ENCODE measurements at regions not wholly inside any gene's neighbourhood (a gene's known extent, or its start where the extent isn't known, plus 50 kb on each side); places are given as distances from the start of the nearest gene placed in this dataset.

DNA sequence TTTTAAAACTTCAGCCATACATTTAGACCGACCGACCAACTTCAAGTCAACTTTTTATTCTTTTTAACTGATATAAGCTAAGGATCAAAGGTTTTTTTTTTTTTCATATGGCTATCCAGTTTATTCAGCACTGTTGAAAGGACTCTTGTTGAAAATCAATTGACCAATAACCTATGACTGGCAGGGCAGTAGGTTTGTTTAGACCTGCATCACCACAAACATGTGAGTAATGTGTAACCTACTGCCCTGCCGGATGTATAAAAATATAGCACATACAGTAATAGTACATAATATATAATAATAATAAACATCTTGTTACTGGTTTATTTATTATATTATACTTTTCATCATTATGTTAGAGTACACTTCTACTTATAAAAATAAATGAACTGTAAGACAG lies 434.6 kb upstream of the SEMA3A start:
- Mint-ChIP-seq H3K9me3 (no peaks in the 10 kb centered on the region), H3K36me3 (no peaks in the 10 kb centered on the region), H3K27ac (no peak overlapping the region), H3K4me1 (no peaks in the 10 kb centered on the region), H3K4me3 (no peak overlapping the region)
- ATAC-seq (no peak), DNase-seq (ENCODE audit: low spot score in 2 of 2) (no peak)

DNA sequence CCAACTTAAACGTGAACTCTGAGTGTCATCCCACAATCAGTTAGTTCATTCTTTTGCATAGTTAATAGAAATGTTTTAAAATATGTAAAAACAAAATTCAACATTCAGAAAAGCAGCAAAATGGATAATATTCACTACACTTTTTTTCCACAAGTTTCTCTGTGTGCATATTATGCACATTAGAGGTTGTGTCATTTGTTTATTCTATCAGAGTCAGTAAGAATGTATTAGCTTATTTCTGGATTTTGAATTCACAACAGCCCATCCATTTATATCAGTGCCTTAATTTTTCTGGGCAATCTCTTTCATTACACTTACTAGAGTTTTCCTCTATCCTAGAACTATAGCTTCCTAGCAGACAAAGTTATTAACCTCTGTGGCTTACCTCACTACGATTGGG lies 432.7 kb upstream of the SEMA3A start:
- no peak overlapping the region for H3K27ac Mint-ChIP-seq
- DNase-seq (ENCODE audit: low spot score in 2 of 2) = no peak
- H3K36me3 Mint-ChIP-seq = no peaks in the 10 kb centered on the region
- no peaks in the 10 kb centered on the region for H3K4me1 Mint-ChIP-seq
- H3K9me3 Mint-ChIP-seq = no peaks in the 10 kb centered on the region
- ATAC-seq = no peak
- no peak overlapping the region for H3K4me3 Mint-ChIP-seq

DNA sequence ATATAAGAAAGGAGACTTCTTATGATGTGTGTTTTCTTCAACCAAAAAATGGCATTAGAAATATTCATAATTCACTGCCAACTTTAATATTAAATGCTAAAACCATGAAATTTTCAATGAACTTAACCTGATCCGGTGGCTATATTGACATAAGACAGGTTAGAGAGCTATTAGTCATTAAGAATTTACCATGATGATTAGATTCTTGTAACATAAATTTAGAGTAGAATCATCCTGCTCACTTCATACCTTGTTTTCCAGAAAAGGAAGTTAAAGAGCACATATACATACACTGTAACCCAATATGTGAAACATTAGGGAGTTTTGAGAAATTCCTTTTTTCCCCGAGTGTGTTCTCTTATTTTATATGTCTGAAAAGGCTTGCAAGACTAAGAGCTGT lies 430.3 kb upstream of the SEMA3A start:
- Mint-ChIP-seq H3K4me3 (no peak overlapping the region), H3K27ac (no peak overlapping the region), H3K9me3 (no peaks in the 10 kb centered on the region), H3K4me1 (no peaks in the 10 kb centered on the region), H3K36me3 (no peaks in the 10 kb centered on the region)
- DNase-seq (ENCODE audit: low spot score in 2 of 2) (no peak), ATAC-seq (no peak)

- H3K27ac Mint-ChIP-seq = no peak overlapping the region
- H3K4me1 Mint-ChIP-seq = no peaks in the 10 kb centered on the region
- no peaks in the 10 kb centered on the region for H3K9me3 Mint-ChIP-seq
- no peaks in the 10 kb centered on the region for H3K36me3 Mint-ChIP-seq
- DNase-seq (ENCODE audit: low spot score in 2 of 2) = no peak
- H3K4me3 Mint-ChIP-seq = no peak overlapping the region
- no peak for ATAC-seq
These were observed 429.9 kb upstream of the SEMA3A start for GRCh38 chr7:84624527-84624926.

DNA sequence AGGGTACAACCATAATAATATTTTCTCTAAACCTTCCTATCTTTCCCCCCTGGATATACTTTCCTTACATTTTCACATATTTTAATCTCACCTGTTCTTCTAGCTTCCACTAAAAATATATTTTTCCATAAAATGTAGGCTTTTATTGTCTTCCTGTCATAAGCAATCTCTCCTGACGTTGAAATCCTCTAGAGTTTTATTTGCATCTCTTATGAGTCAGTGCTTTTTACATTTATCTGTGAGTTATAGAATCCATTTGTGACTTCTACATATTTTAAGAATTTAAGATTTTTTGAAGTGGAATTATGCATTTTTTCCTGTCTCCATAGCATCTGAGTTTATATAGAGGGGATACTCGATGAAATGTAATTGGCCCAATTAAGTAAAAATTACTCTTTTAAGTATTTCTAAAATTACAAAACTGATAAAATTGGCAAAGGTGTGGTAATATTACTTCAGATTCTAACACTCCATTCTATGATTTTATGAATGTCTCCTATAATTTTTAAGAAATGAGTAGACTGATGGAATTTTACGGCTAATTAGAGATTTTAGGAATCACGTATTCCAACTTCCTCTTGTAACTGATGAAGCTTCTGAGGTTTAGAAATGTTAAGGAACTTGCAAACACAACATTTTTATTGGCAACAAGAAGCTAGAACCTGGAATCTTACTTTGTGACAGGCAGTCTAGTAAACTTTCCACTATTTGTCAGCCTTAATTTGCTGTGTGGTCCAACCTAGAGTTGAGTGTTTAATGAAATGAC lies 422.9 kb upstream of the SEMA3A start:
- H3K36me3 Mint-ChIP-seq = no peaks in the 10 kb centered on the region
- H3K27ac Mint-ChIP-seq = no peak overlapping the region
- peaks cover 9% of the 10 kb centered on the region for H3K9me3 Mint-ChIP-seq
- no peaks in the 10 kb centered on the region for H3K4me1 Mint-ChIP-seq
- ATAC-seq = no peak
- no peak for DNase-seq (ENCODE audit: low spot score in 2 of 2)
- H3K4me3 Mint-ChIP-seq = no peak overlapping the region

DNA sequence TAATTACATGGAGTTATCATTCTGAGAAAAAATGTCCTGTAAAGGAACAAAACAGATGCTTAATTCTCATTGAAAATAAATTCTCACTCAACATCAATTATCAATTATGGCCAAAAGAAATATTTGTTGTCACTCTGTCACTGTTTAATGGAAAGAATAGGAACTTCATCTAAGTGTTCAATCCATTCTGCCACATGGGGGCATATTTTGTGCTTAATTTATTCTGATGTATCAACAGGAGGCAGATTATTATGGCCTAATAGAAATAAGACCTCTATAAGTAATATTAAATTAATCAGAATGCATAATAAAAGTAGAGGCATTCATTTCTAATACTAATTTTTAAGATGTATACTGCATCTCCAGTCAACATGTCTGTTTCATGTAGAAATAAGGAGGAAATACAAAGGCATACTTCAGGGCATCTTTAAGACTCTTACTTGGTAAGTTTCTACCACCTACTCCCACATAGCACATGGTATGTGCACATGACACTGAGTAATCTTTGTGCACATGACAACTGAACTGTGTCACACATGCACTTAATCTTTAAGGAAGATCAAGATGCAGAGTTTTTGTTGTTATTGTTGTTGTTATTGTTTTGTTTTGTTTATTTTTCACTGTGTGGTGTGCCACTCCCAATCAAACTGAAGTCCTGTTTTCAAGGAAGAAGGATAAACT lies 420.4 kb upstream of the SEMA3A start:
- H3K27ac Mint-ChIP-seq = no peak overlapping the region
- H3K9me3 Mint-ChIP-seq = peaks cover 9% of the 10 kb centered on the region
- H3K36me3 Mint-ChIP-seq = no peaks in the 10 kb centered on the region
- H3K4me3 Mint-ChIP-seq = no peak overlapping the region
- no peak for ATAC-seq
- no peaks in the 10 kb centered on the region for H3K4me1 Mint-ChIP-seq
- no peak for DNase-seq (ENCODE audit: low spot score in 2 of 2)

- Mint-ChIP-seq H3K27ac (no peak overlapping the region), H3K9me3 (peaks cover 15% of the 10 kb centered on the region), H3K36me3 (no peaks in the 10 kb centered on the region), H3K4me1 (no peaks in the 10 kb centered on the region), H3K4me3 (no peak overlapping the region)
- no peak for ATAC-seq
- DNase-seq (ENCODE audit: low spot score in 2 of 2) = no peak
These were observed 418.5 kb upstream of the SEMA3A start for GRCh38 chr7:84612981-84613681.

DNA sequence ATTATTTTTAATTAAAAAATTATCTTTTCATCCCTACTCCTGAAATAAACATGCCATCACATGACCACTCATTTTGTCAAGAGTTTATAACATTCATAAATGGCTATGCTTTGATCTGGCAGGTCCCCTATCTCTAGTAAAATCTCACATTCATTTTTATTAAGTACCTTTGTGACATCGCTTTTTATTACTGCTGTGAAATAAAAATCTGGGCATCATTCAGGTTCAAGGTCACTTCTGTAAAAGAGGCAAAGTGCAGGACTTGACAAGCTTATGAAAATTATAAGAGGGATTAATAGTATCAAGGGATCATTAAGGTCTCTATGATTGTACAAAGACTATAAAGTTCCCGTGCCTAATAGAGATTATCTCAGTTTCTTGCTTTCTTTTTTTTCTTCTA lies 416.8 kb upstream of the SEMA3A start:
- Mint-ChIP-seq H3K36me3 (no peaks in the 10 kb centered on the region), H3K27ac (no peak overlapping the region), H3K9me3 (peaks cover 10% of the 10 kb centered on the region), H3K4me1 (no peaks in the 10 kb centered on the region), H3K4me3 (no peak overlapping the region)
- DNase-seq (ENCODE audit: low spot score in 2 of 2) = no peak
- ATAC-seq = no peak

DNA sequence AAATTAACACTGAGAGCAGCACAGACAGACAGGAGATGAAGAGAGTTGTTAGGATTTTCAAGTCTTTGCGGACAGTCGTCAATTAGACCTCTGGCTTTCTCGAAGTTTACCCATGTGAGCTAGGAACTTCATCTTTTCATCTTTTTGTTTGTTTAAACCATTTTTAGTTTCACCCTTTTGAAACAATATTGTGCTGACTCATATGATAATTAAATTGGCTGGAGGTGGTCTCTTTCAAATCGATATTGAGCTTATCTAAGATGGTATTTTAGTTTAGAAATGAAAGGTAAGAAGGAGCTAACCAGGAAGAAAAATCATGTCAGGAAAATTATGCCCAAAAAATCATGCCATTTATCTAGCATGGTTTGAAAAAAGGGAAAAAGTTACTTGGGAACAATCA lies 415.8 kb upstream of the SEMA3A start:
- Mint-ChIP-seq H3K36me3 (no peaks in the 10 kb centered on the region), H3K27ac (no peak overlapping the region), H3K4me3 (no peak overlapping the region), H3K4me1 (no peaks in the 10 kb centered on the region), H3K9me3 (peaks cover 9% of the 10 kb centered on the region)
- DNase-seq (ENCODE audit: low spot score in 2 of 2) (no peak), ATAC-seq (no peak)

DNA sequence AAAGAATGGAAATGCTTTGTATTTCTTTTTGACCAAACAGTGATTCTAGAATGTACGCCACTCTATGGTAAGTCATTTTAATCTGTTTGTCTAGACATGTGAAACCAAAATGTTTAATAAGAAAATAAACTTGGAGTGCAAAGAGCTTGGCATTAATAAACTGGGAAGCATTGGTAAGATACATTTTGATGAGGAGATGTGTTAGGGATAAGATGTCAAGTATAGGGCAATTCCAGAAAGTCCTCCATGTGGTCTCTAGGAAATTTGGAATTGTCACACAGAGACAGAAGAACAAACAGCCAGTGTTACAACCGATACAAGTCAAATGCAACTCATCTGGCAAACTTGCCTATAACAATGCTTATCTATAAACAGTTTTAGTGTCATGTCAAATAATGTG lies 410.7 kb upstream of the SEMA3A start:
- DNase-seq (ENCODE audit: low spot score in 2 of 2) = no peak
- Mint-ChIP-seq H3K4me1 (no peaks in the 10 kb centered on the region), H3K4me3 (no peak overlapping the region), H3K9me3 (peaks cover 15% of the 10 kb centered on the region), H3K36me3 (no peaks in the 10 kb centered on the region), H3K27ac (no peak overlapping the region)
- ATAC-seq = no peak

DNA sequence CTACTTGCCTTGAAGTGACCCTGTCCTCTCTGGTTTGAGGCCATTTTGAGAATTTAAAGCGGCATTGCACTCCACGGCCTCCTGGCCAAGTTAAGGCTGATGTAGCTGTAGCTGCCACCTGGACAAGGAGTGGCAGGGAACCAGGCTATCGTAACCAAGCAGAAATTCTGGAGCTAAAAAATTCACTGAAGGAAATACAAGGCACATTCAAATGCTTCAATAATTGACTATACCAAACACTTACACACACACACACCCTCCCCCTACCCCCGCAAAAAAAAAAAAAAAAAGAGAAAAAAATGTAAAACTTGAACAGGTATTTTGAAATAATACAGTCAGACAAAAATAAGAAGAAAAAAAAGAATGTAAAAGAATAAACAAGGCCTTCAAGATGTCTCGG lies 409.0 kb upstream of the SEMA3A start:
- H3K4me3 Mint-ChIP-seq = no peak overlapping the region
- ATAC-seq (no peak), DNase-seq (ENCODE audit: low spot score in 2 of 2) (no peak)
- peaks cover 12% of the 10 kb centered on the region for H3K9me3 Mint-ChIP-seq
- H3K36me3 Mint-ChIP-seq = no peaks in the 10 kb centered on the region
- no peaks in the 10 kb centered on the region for H3K4me1 Mint-ChIP-seq
- no peak overlapping the region for H3K27ac Mint-ChIP-seq

DNA sequence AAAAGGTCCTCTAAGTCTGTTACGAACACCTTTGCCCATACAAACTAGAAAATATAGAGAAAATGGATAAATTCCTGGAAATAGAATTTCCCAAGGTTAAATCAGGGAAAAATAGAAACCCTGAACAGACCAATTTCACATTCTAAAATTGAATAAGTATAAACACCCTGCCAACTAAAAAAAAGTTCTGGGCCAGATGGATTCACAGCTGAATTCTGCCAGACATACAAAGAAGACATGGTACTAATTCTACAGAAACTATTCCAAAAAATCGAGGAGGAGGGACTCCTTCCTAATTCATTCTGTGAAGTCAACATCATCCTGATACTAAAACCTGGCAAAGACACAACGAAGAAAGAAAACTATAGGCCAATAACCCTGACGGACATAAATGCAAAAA lies 400.4 kb upstream of the SEMA3A start:
- Mint-ChIP-seq H3K9me3 (peaks cover 19% of the 10 kb centered on the region), H3K4me3 (no peak overlapping the region), H3K36me3 (no peaks in the 10 kb centered on the region), H3K4me1 (no peaks in the 10 kb centered on the region), H3K27ac (no peak overlapping the region)
- no peak for DNase-seq (ENCODE audit: low spot score in 2 of 2)
- ATAC-seq = no peak

DNA sequence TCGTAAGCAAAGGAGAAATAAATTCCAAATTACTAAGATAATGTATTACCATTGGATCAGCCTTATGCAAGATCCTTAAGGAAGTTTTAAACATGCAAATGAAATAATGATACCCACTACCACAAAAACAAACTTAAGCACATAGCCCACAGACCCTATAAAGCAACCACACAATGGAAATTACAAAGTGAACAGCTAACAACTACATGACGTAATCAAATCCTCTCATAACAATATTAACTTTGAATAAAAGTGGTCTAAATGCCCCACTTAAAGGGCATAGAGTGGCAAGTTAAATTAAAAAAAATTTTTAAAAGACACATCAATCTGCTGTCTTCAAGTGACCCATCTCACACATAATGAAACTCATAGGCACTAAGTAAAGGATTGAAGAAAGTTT lies 397.3 kb upstream of the SEMA3A start:
- no peak for ATAC-seq
- Mint-ChIP-seq H3K9me3 (peaks cover 18% of the 10 kb centered on the region), H3K36me3 (no peaks in the 10 kb centered on the region)

GRCh38 chr7:84589012-84589411 lies 394.4 kb upstream of the SEMA3A start:
- Mint-ChIP-seq H3K27ac (no peak overlapping the region), H3K4me1 (no peaks in the 10 kb centered on the region), H3K36me3 (no peaks in the 10 kb centered on the region), H3K4me3 (no peak overlapping the region), H3K9me3 (peaks cover 18% of the 10 kb centered on the region)
- ATAC-seq (no peak), DNase-seq (ENCODE audit: low spot score in 2 of 2) (no peak)

More for the DNA sequence above, 397.3 kb upstream of the SEMA3A start:
- DNase-seq (ENCODE audit: low spot score in 2 of 2) = no peak
- no peak overlapping the region for H3K4me3 Mint-ChIP-seq
- H3K27ac Mint-ChIP-seq = no peak overlapping the region
- H3K4me1 Mint-ChIP-seq = no peaks in the 10 kb centered on the region

- no peak overlapping the region for H3K4me3 Mint-ChIP-seq
- H3K27ac Mint-ChIP-seq = no peak overlapping the region
- ATAC-seq = no peak
- H3K4me1 Mint-ChIP-seq = no peaks in the 10 kb centered on the region
- DNase-seq (ENCODE audit: low spot score in 2 of 2) = no peak
- no peaks in the 10 kb centered on the region for H3K36me3 Mint-ChIP-seq
- peaks cover 6% of the 10 kb centered on the region for H3K9me3 Mint-ChIP-seq
These were observed 388.7 kb upstream of the SEMA3A start for GRCh38 chr7:84583331-84583730.

- H3K27ac Mint-ChIP-seq = no peak overlapping the region
- no peaks in the 10 kb centered on the region for H3K36me3 Mint-ChIP-seq
- no peak overlapping the region for H3K4me3 Mint-ChIP-seq
- ATAC-seq (no peak), DNase-seq (ENCODE audit: low spot score in 2 of 2) (no peak)
- H3K4me1 Mint-ChIP-seq = no peaks in the 10 kb centered on the region
- H3K9me3 Mint-ChIP-seq = peaks cover 6% of the 10 kb centered on the region
These were observed 388.2 kb upstream of the SEMA3A start for GRCh38 chr7:84582747-84583146.

All from stimulated activated effector memory CD8-positive, alpha-beta T cell treated with anti-CD3 and anti-CD28 coated beads, Interleukin-12 subunit alpha, Interleukin-12 subunit beta, amount 100 ng/mL, for 72 hours (primary cell).